AG09309 (cell line): ENCODE measurements at regions not wholly inside any gene's neighbourhood (a gene's known extent, or its start where the extent isn't known, plus 50 kb on each side); places are given as distances from the start of the nearest gene placed in this dataset.
"Not testable (repeated sequence)": the region's sequence is repeated elsewhere in the genome, so short reads cannot be mapped to it uniquely, and the experiment has no call there.

Experiments used
- DNase-seq: peaks from one replicate; pipeline ENCODE4 v3.0.0-alpha.2; 2010; ENCODE audit warnings: low read depth
- H3K4me3 ChIP-seq: 2 replicates; pipeline ENCODE4 v1.5.1; 2011; ENCODE audit warnings: mild to moderate bottlenecking, low read depth, low read length, moderate library complexity; ENCODE audit not compliant: control insufficient read depth
- CTCF ChIP-seq: IDR thresholded peaks from 2 replicates; pipeline ENCODE4 v1.5.1; 2011; ENCODE audit warnings: mild to moderate bottlenecking, low read depth, low read length, inconsistent platforms; ENCODE audit not compliant: insufficient read depth, control insufficient read depth; ENCODE audit errors: missing control alignments

GRCh38 chr15:20106026-20106425 is 435.6 kb downstream of the GOLGA6L6 start:
- DNase-seq, result no peak
- no peak for TF ChIP-seq CTCF
- H3K4me3 ChIP-seq, result no peak overlapping the region

GRCh38 chr15:20105011-20105990 is 436.3 kb downstream of the GOLGA6L6 start:
- not testable (repeated sequence) for H3K4me3 ChIP-seq, DNase-seq

- H3K4me3 ChIP-seq, DNase-seq: not testable (repeated sequence)
Observed at GRCh38 chr15:20104551-20104950, 437.0 kb downstream of the GOLGA6L6 start.

- H3K4me3 ChIP-seq, DNase-seq: not testable (repeated sequence)
Observed at GRCh38 chr15:20102862-20103261, 438.7 kb downstream of the GOLGA6L6 start.

GRCh38 chr15:20102209-20102608 is 439.4 kb downstream of the GOLGA6L6 start:
- H3K4me3 ChIP-seq, DNase-seq: not testable (repeated sequence)

- not testable (repeated sequence) for DNase-seq, H3K4me3 ChIP-seq
Observed at GRCh38 chr15:20101281-20101680, 440.3 kb downstream of the GOLGA6L6 start.

- not testable (repeated sequence) for H3K4me3 ChIP-seq, DNase-seq
Observed at GRCh38 chr15:20100604-20101270, 440.9 kb downstream of the GOLGA6L6 start.

GRCh38 chr15:20095699-20096303 is 445.8 kb downstream of the GOLGA6L6 start:
- not testable (repeated sequence) for DNase-seq, H3K4me3 ChIP-seq

- not testable (repeated sequence) for DNase-seq, H3K4me3 ChIP-seq
Observed at GRCh38 chr15:20089541-20089940, 452.1 kb downstream of the GOLGA6L6 start.

- not testable (repeated sequence) for DNase-seq, H3K4me3 ChIP-seq
Observed at GRCh38 chr15:20084026-20084425, 457.6 kb downstream of the GOLGA6L6 start.

GRCh38 chr15:20074082-20074481 is 467.5 kb downstream of the GOLGA6L6 start:
- H3K4me3 ChIP-seq, DNase-seq: not testable (repeated sequence)

GRCh38 chr15:20069043-20069442 is 472.6 kb downstream of the GOLGA6L6 start:
- not testable (repeated sequence) for H3K4me3 ChIP-seq, DNase-seq

GRCh38 chr15:20066173-20066572 is 475.4 kb downstream of the GOLGA6L6 start:
- not testable (repeated sequence) for DNase-seq, H3K4me3 ChIP-seq

- not testable (repeated sequence) for H3K4me3 ChIP-seq, DNase-seq
Observed at GRCh38 chr15:20065508-20065907, 476.1 kb downstream of the GOLGA6L6 start.

GRCh38 chr15:20063167-20063566 is 478.4 kb downstream of the GOLGA6L6 start:
- not testable (repeated sequence) for DNase-seq, H3K4me3 ChIP-seq

GRCh38 chr15:20060838-20061237 is 480.8 kb downstream of the GOLGA6L6 start:
- not testable (repeated sequence) for H3K4me3 ChIP-seq, DNase-seq

- not testable (repeated sequence) for H3K4me3 ChIP-seq, DNase-seq
Observed at GRCh38 chr15:20056871-20057270, 484.7 kb downstream of the GOLGA6L6 start.
